Caco-2 (cell line): ENCODE measurements at regions not wholly inside any gene's neighbourhood (a gene's known extent, or its start where the extent isn't known, plus 50 kb on each side); places are given as distances from the start of the nearest gene placed in this dataset.

ENCODE experiments used
- BruUV-seq: library from RNA; stranded (reverse); fragments of 400-500 nt; replicated peaks from 2 replicates; lab custom pipeline; 2021; lab: Mats Ljungman, UMichigan
- CTCF ChIA-PET: fragments of 300-600 bp; sonication (Branson Sonifier 250); formaldehyde crosslinking; loops from one replicate; lab custom pipeline; 2022; ENCODE audit warnings: antibody characterized with exemption; lab: Charles Lee
- POLR2A ChIA-PET: fragments of 300-600 bp; sonication (Branson Sonifier 250); formaldehyde crosslinking; loops from one replicate; lab custom pipeline; 2022; ENCODE audit warnings: antibody characterized with exemption; lab: Charles Lee
- DNase-seq, 2 experiments: peaks; one replicate each; pipeline versions ENCODE4 v3.0.0 to v3.0.0-alpha.2; 2020 to 2022
- H3K27me3 ChIP-seq: replicated peaks from 2 replicates; pipeline ENCODE4 v1.6.0; 2011; ENCODE audit warnings: low read length; ENCODE audit not compliant: control insufficient read depth, insufficient read depth
- H3K36me3 ChIP-seq: 2 replicates; pipeline ENCODE4 v1.5.1; 2011; ENCODE audit warnings: low read length; ENCODE audit not compliant: control insufficient read depth, insufficient read depth
- H3K4me1 ChIP-seq: fragments of 250-450 bp; sonication (Bioruptor Pico); 2 replicates; pipeline ENCODE4 v1.5.1; 2020; ENCODE audit warnings: mild to moderate bottlenecking
- H3K4me3 ChIP-seq: 2 replicates; pipeline ENCODE4 v1.5.1; 2011; ENCODE audit warnings: low read depth, mild to moderate bottlenecking, control low read depth, low read length
- H3K9me3 ChIP-seq: fragments of 250-450 bp; sonication (Bioruptor Pico); 2 replicates; pipeline ENCODE4 v1.5.1; 2020; ENCODE audit warnings: mild to moderate bottlenecking, moderate library complexity
- H3K27ac Mint-ChIP-seq: one replicate; pipeline ENCODE4 v1.8.0; 2022; ENCODE audit warnings: mixed read lengths; ENCODE audit not compliant: unreplicated experiment
- H3K27me3 Mint-ChIP-seq: one replicate; pipeline ENCODE4 v1.8.0; 2022; ENCODE audit warnings: mixed read lengths; ENCODE audit not compliant: insufficient read depth, unreplicated experiment
- H3K36me3 Mint-ChIP-seq: one replicate; pipeline ENCODE4 v1.8.0; 2022; ENCODE audit warnings: mild to moderate bottlenecking, mixed read lengths; ENCODE audit not compliant: insufficient read depth, unreplicated experiment
- H3K4me1 Mint-ChIP-seq: one replicate; pipeline ENCODE4 v1.8.0; 2022; ENCODE audit warnings: low read depth, mixed read lengths; ENCODE audit not compliant: unreplicated experiment
- H3K4me3 Mint-ChIP-seq: one replicate; pipeline ENCODE4 v1.8.0; 2022; ENCODE audit warnings: mild to moderate bottlenecking, moderate library complexity, mixed read lengths; ENCODE audit not compliant: unreplicated experiment
- H3K9me3 Mint-ChIP-seq: one replicate; pipeline ENCODE4 v1.8.0; 2022; ENCODE audit warnings: mixed read lengths; ENCODE audit not compliant: unreplicated experiment
- intact Hi-C: fragments of 100-400 bp; cut with micrococcal nuclease; formaldehyde crosslinking; loops from one replicate; pipeline ENCODE4 v1.10.0; 2022; ENCODE audit not compliant: unreplicated experiment
- TF ChIP-seq, protein P1 (sequence below), 2 experiments: fragments of 200-600 bp in 1 of 2; IDR thresholded peaks; 1 replicate in 1 of 2; 2 replicates in 1 of 2; pipeline versions ENCODE4 v1.5.1 to v1.8.0; 2011 to 2022; ENCODE audit warnings: antibody characterized with exemption in 1 of 2, control low read depth in 1 of 2, inconsistent platforms in 1 of 2, low read depth in 1 of 2, low read length in 1 of 2, mild to moderate bottlenecking in 1 of 2, moderate library complexity in 1 of 2; ENCODE audit not compliant: insufficient read depth in 1 of 2, severe bottlenecking in 1 of 2, unreplicated experiment in 1 of 2

DNA sequence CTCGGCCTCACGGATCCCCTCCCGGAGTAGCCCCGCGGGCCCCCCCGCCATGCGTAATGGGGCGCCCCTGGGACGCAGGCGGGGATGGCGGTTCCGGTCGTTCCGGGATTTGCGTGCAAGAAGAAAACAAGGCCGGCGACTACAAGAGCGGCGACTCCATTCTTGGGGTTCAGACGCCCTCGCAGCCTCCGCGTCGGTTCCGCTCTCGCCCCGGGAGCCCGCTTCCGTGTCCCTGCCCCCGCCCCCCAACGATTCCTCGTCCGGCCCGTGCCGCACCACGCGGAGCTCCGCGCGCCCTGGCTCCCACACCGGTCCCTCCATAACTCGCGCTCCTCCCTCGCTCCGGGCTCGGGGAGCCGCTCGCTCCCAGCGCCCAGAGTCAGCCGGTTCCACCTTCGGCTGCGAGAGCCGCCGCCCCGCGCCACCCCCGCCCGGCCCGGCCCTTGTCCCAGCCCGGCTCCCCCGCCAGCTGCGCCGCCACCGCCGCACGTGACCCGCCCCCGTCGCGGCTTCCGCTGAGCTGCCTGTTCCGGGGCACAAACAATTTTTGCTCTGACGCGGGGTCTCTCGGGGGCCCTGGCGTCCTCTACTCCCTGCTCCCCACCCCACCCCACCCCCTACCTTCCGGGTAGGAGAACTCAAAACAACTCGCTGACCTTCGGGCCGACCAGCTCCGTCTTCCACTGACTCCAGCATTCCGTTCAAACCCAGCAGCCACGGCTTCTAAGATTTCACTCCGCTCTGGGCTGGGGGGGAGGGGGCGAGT lies 78.8 kb upstream of the BCOR start:
- Mint-ChIP-seq H3K36me3 (peaks cover 4% of the 10 kb centered on the region), H3K9me3 (no peaks in the 10 kb centered on the region), H3K27me3 (no peaks in the 10 kb centered on the region), H3K4me1 (no peaks in the 10 kb centered on the region), H3K4me3 (peak overlapping the region; percentile 87), H3K27ac (peak overlapping the region; percentile 82)
- Histone ChIP-seq H3K4me3 (peak overlapping the region; percentile 59), H3K4me1 (peaks cover 11% of the 10 kb centered on the region), H3K36me3 (no peaks in the 10 kb centered on the region), H3K9me3 (no peaks in the 10 kb centered on the region), H3K27me3 (no peaks in the 10 kb centered on the region)
- CTCF ChIA-PET, result interaction anchor here (0.6 to 1.3 kb wide), 5 partner anchors 17 to 92 kb away, joined by 3 to 5 read pairs (median 3); no protein-coding TSS in a partner anchor
- TF ChIP-seq, protein P1, sequence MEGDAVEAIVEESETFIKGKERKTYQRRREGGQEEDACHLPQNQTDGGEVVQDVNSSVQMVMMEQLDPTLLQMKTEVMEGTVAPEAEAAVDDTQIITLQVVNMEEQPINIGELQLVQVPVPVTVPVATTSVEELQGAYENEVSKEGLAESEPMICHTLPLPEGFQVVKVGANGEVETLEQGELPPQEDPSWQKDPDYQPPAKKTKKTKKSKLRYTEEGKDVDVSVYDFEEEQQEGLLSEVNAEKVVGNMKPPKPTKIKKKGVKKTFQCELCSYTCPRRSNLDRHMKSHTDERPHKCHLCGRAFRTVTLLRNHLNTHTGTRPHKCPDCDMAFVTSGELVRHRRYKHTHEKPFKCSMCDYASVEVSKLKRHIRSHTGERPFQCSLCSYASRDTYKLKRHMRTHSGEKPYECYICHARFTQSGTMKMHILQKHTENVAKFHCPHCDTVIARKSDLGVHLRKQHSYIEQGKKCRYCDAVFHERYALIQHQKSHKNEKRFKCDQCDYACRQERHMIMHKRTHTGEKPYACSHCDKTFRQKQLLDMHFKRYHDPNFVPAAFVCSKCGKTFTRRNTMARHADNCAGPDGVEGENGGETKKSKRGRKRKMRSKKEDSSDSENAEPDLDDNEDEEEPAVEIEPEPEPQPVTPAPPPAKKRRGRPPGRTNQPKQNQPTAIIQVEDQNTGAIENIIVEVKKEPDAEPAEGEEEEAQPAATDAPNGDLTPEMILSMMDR (IDR thresholded peaks at IDR 0.05; ENCODE audit: insufficient read depth in 1 of 2, low read depth in 1 of 2, low read length in 1 of 2, severe bottlenecking in 1 of 2, unreplicated experiment in 1 of 2), result no peak
- peak; percentile 62 to 71 for DNase-seq
- intact Hi-C loops, result no loop called here
- POLR2A ChIA-PET, result interaction anchor here (0.6 to 1.4 kb wide), 6 partner anchors 66 to 1728 kb away, joined by 3 to 14 read pairs (median 7); no protein-coding TSS in a partner anchor
- BruUV-seq, result no TSS peak

DNA sequence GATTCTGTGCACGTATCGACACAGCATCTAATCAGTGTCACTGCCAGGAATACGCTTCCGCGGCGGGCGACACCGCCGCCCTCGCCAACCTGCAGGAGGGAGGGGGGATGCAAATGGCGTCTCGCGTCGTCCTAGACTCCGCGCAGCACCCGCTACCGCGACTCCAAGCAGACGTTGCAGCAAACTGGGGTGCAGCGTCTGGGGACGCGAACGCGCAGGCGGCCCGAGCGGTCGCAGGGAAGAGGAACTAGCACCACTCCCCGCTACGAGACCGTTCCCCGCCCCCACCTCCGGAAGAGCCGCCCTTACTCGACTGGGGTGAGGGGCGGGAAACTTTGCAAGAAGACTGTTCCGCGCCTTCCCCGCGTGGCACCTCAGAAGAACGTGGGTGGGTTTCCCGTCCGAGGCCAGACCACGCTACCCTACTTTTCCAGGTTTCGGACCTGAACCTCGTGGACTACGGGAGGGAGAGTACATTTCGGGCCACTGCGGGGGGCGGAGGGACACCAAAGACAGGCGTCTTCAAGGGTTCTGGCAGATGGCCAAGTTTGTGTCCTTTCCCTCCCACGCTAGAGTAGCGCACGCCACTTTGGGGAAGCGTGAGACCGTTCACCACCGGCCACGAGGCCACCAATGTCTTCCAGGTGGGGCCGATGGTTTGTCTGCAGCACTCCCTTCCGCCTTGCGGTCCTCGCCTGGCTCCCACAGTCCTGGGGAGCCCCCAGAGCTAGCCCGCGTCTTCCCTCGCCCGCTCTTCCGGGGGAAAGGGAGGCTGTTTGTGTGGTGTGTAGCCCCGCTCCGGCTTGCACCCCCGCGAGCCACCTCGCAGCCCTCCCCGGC lies 78.0 kb upstream of the BCOR start:
- Histone ChIP-seq H3K27me3 (no peaks in the 10 kb centered on the region), H3K4me3 (peak overlapping the region; percentile 59), H3K36me3 (no peaks in the 10 kb centered on the region), H3K9me3 (no peaks in the 10 kb centered on the region), H3K4me1 (peaks cover 11% of the 10 kb centered on the region)
- Mint-ChIP-seq H3K27me3 (no peaks in the 10 kb centered on the region), H3K4me1 (no peaks in the 10 kb centered on the region), H3K9me3 (no peaks in the 10 kb centered on the region), H3K4me3 (peak overlapping the region; percentile 87), H3K36me3 (peaks cover 4% of the 10 kb centered on the region), H3K27ac (peak overlapping the region; percentile 93)
- DNase-seq, result peak; percentile 63 to 67
- BruUV-seq, result no TSS peak
- intact Hi-C loops, result loop anchor here (2.0 kb wide), 3 partner anchors 91 to 293 kb away; no protein-coding TSS in a partner anchor
- ChIA-PET POLR2A (interaction anchor here (0.8 to 1.4 kb wide), 4 partner anchors 65 to 299 kb away, joined by 3 to 14 read pairs (median 7); no protein-coding TSS in a partner anchor), CTCF (interaction anchor here (1.3 kb wide), 1 partner anchor 91 kb away, joined by 3 read pairs; no protein-coding TSS in a partner anchor)
- TF ChIP-seq, protein P1 (IDR thresholded peaks at IDR 0.05; ENCODE audit: insufficient read depth in 1 of 2, low read depth in 1 of 2, low read length in 1 of 2, severe bottlenecking in 1 of 2, unreplicated experiment in 1 of 2), result no peak
